K562 (cell line): ENCODE measurements at regions not wholly inside any gene's neighbourhood (a gene's known extent, or its start where the extent isn't known, plus 50 kb on each side); places are given as distances from the start of the nearest gene placed in this dataset.

ENCODE experiments used
- ATAC-seq: fragments of 200-7000 bp; cut with Tn5 transposase; 3 replicates; pipeline ENCODE4 v1.9.1; 2020; ENCODE audit warnings: moderate library complexity
- BruUV-seq: library from RNA; stranded (reverse); fragments of 400-500 nt; replicated peaks from 2 replicates; lab custom pipeline; 2021; lab: Mats Ljungman, UMichigan
- CTCF ChIA-PET: fragments of 300-600 bp; formaldehyde crosslinking; extraction: SDS; loops from one replicate; lab custom pipeline; 2021; ENCODE audit warnings: low intra/inter-chr PET ratio; lab: Yijun Ruan, JAX
- POLR2A ChIA-PET: fragments of 300-600, 350-650 bp; sonication (Branson Sonifier 250); formaldehyde crosslinking; extraction: SDS; loops from one replicate; lab custom pipeline; 2021; ENCODE audit warnings: antibody characterized with exemption, inconsistent platforms; lab: Yijun Ruan, JAX
- DNase-seq, 4 experiments: peaks; one replicate each; pipeline versions ENCODE4 v3.0.0 to v3.0.0-alpha.2; 2011 to 2018; ENCODE audit warnings: low spot score in 3 of 4, mixed read lengths in 3 of 4; ENCODE audit errors: extremely low read depth in 1 of 4
- FAIRE-seq: peaks from 2 replicates; lab custom pipeline; 2011; peaks lifted over from hg19 to GRCh38; lab: Jason Lieb, UNC
- H2AFZ ChIP-seq: 2 replicates; pipeline ENCODE4 v1.6.0; 2011; ENCODE audit warnings: low read depth, low read length, control low read depth, inconsistent platforms
- H3K27ac ChIP-seq: fragments of 200-600 bp; 3 replicates; pipeline ENCODE4 v1.8.0; 2011; ENCODE audit warnings: low read depth, mild to moderate bottlenecking, control low read depth, inconsistent platforms, low read length, moderate library complexity, mixed read lengths; ENCODE audit errors: extremely low read depth
- H3K27me3 ChIP-seq, 2 experiments: fragments of 300-600 bp in 1 of 2; 2 replicates in 1 of 2; 3 replicates in 1 of 2; pipeline versions ENCODE4 v1.6.0 to v1.8.0; 2011; ENCODE audit warnings: inconsistent platforms in 2 of 2, low read length in 2 of 2, mild to moderate bottlenecking in 1 of 2, mixed read lengths in 1 of 2, moderate library complexity in 1 of 2; ENCODE audit not compliant: control insufficient read depth in 2 of 2, insufficient read depth in 2 of 2
- H3K36me3 ChIP-seq: fragments of 300-600 bp; 3 replicates; pipeline ENCODE4 v1.8.0; 2011; ENCODE audit warnings: mild to moderate bottlenecking, low read length, inconsistent platforms; ENCODE audit not compliant: control insufficient read depth, insufficient read depth
- H3K4me1 ChIP-seq, 2 experiments: fragments of 200-600 bp in 1 of 2; replicated peaks in 1 of 2; 2 replicates in 1 of 2; 3 replicates in 1 of 2; pipeline versions ENCODE4 v1.5.1 to v1.8.0; 2011; ENCODE audit warnings: inconsistent platforms in 2 of 2, low read length in 2 of 2, mild to moderate bottlenecking in 1 of 2, mixed read lengths in 1 of 2, moderate library complexity in 1 of 2; ENCODE audit not compliant: control insufficient read depth in 2 of 2, insufficient read depth in 2 of 2
- H3K4me2 ChIP-seq: 2 replicates; pipeline ENCODE4 v1.6.1; 2011; ENCODE audit warnings: low read length, control low read depth, inconsistent platforms, mixed read lengths; ENCODE audit not compliant: insufficient read depth
- H3K4me3 ChIP-seq: fragments of 200-600 bp; sonication (generic), shearing (Covaris generic); 2 replicates; pipeline ENCODE4 v1.5.1; 2016; ENCODE audit warnings: control low read depth, inconsistent platforms
- H3K79me2 ChIP-seq: fragments of 200-600 bp; 3 replicates; pipeline ENCODE4 v1.8.0; 2011; ENCODE audit warnings: low read length, inconsistent platforms; ENCODE audit not compliant: control insufficient read depth, insufficient read depth
- H3K9ac ChIP-seq, 2 experiments: 2 replicates each; pipeline versions ENCODE4 v1.6.0 to v1.6.1; 2011; ENCODE audit warnings: low read depth in 2 of 2, low read length in 2 of 2, control low read depth in 1 of 2, inconsistent platforms in 1 of 2, mild to moderate bottlenecking in 1 of 2, mixed read lengths in 1 of 2; ENCODE audit not compliant: insufficient read depth in 1 of 2
- H3K9me1 ChIP-seq: one replicate; pipeline ENCODE4 v1.6.0; 2011; ENCODE audit warnings: inconsistent platforms, mild to moderate bottlenecking, low read length, moderate library complexity; ENCODE audit not compliant: control insufficient read depth, insufficient read depth
- H3K9me3 ChIP-seq: replicated peaks from 2 replicates; pipeline ENCODE4 v1.5.1; 2011; ENCODE audit warnings: low read depth, low read length, inconsistent platforms; ENCODE audit not compliant: control insufficient read depth, insufficient read depth
- H4K20me1 ChIP-seq: replicated peaks from 2 replicates; pipeline ENCODE4 v1.6.1; 2011; ENCODE audit warnings: low read length, inconsistent platforms, mixed read lengths; ENCODE audit not compliant: control insufficient read depth, insufficient read depth
- E2F8 ChIP-seq: fragments of 450-650 bp; IDR thresholded peaks from 2 replicates; pipeline ENCODE4 v1.7.1; 2018; ENCODE audit warnings: mild to moderate bottlenecking, low read depth; ENCODE audit not compliant: partially characterized antibody
- ETV1 ChIP-seq: fragments of 450-650 bp; conservative IDR thresholded peaks from 2 replicates; pipeline ENCODE4 v1.6.1; 2016; ENCODE audit warnings: missing genetic modification characterization, control low read depth, low read depth, missing compliant biosample characterization
- GABPA ChIP-seq: fragments of 200-800 bp; sonication (Bioruptor generic); conservative IDR thresholded peaks from 2 replicates; pipeline ENCODE4 v1.6.1; 2016; ENCODE audit warnings: low read depth, missing genetic modification characterization, missing compliant biosample characterization
- KAT7 ChIP-seq: sonication (generic); formaldehyde crosslinking; IDR thresholded peaks from 2 replicates; pipeline ENCODE4 v1.8.0; 2022; ENCODE audit warnings: missing genetic modification reagents, mild to moderate bottlenecking, borderline replicate concordance
- KLF1 ChIP-seq: fragments of 450-650 bp; IDR thresholded peaks from 2 replicates; pipeline ENCODE4 v1.6.1; 2016; ENCODE audit warnings: missing genetic modification characterization, missing compliant biosample characterization
- MAX ChIP-seq: sonication (generic); formaldehyde crosslinking; IDR thresholded peaks from 2 replicates; pipeline ENCODE4 v1.9.0; 2022; ENCODE audit warnings: mild to moderate bottlenecking, missing genetic modification reagents
- MXD1 ChIP-seq: fragments of 250-450 bp; sonication (Bioruptor Pico); IDR thresholded peaks from 2 replicates; pipeline ENCODE4 v1.8.0; 2021; ENCODE audit warnings: borderline replicate concordance, mild to moderate bottlenecking, moderate library complexity; ENCODE audit not compliant: poor library complexity, severe bottlenecking
- PHB ChIP-seq: fragments of 250-450 bp; sonication (Bioruptor Pico); IDR thresholded peaks from 2 replicates; pipeline ENCODE4 v1.5.0; 2021
- ZFP91 ChIP-seq: sonication (generic); formaldehyde crosslinking; IDR thresholded peaks from 2 replicates; pipeline ENCODE4 v1.8.0; 2022; ENCODE audit warnings: mild to moderate bottlenecking, missing genetic modification reagents
- WGBS: fragments of 100-300 bp; shearing (Covaris generic); methylation state at CpG from one replicate; pipeline ENCODE4 v1.1.6; 2016; ENCODE audit warnings: low coverage, mixed read lengths; ENCODE audit not compliant: insufficient coverage; ENCODE audit errors: missing lambda C conversion rate; 5-methylcytosine and 5-hydroxymethylcytosine counted together
- in situ Hi-C: fragments of 300-500 bp; cut with MboI; formaldehyde crosslinking; loops from 4 replicates; pipeline ENCODE4 v1.15.0; 2018; ENCODE audit warnings: inconsistent platforms, mixed read lengths
- intact Hi-C: fragments of 100-400 bp; cut with micrococcal nuclease; formaldehyde crosslinking; loops from 2 replicates; pipeline ENCODE4 v1.14.2; 2022

- TF ChIP-seq KLF1 (tag) (no peak), PHB (no peak), E2F8 (no peak), KAT7 (CRISPR knock-in tag) (no peak), ZFP91 (no peak)
- TF ChIP-seq, all 486 proteins: peak for 0
Measured at GRCh38 chr20:56890011-56890410, 260.9 kb downstream of the TFAP2C start (continued).

- no peaks in the 10 kb centered on the region for H3K4me1 ChIP-seq
- DNase-seq, result peak in 2 of 4 experiments; percentile 3 to 15
- H3K9me1 ChIP-seq, result no peaks in the 10 kb centered on the region
- WGBS, result 6% methylated on average over 8 of the region's 8 CpGs
- H3K9me3 ChIP-seq, result no peaks in the 10 kb centered on the region
- no peaks in the 10 kb centered on the region for H3K79me2 ChIP-seq
- peak; percentile 38; the same call in 2 of the 3 replicates for ATAC-seq
- no peak overlapping the region for H2AFZ ChIP-seq
- H3K4me3 ChIP-seq, result no peak overlapping the region
- no TSS peak for BruUV-seq
- no peak overlapping the region for H3K27ac ChIP-seq
- peaks cover 0 to 17% of the 10 kb centered on the region in 2 experiments; a peak in 2 of 5 replicates for H3K27me3 ChIP-seq
- no peak for TF ChIP-seq MXD1 (CRISPR knock-in tag)
- TF ChIP-seq GABPA (tag), result no peak
- no peak for TF ChIP-seq MAX
- TF ChIP-seq ETV1 (tag), result peak; percentile 16; the same call in 1 of the 2 replicates
- intact Hi-C loops, result no loop called here
- H3K4me2 ChIP-seq, result no peak overlapping the region
- CTCF ChIA-PET, result no interaction called here
- no peaks in the 10 kb centered on the region for H3K36me3 ChIP-seq
- H4K20me1 ChIP-seq, result no peaks in the 10 kb centered on the region
- FAIRE-seq, result no peak
- no peak overlapping the region for H3K9ac ChIP-seq
- in situ Hi-C loops, result no loop called here
- POLR2A ChIA-PET, result no interaction called here
Measured at GRCh38 chr20:56893226-56893917, 264.3 kb downstream of the TFAP2C start.
